MCF 10A (cell line): ENCODE measurements at regions not wholly inside any gene's neighbourhood (a gene's known extent, or its start where the extent isn't known, plus 50 kb on each side); places are given as distances from the start of the nearest gene placed in this dataset.

Experiments used
- BruUV-seq: library from RNA; stranded (reverse); fragments of 400-500 nt; replicated peaks from 2 replicates; lab custom pipeline; 2021; lab: Mats Ljungman, UMichigan
- CTCF ChIA-PET: fragments of 300-600 bp; sonication (Branson Sonifier 250); formaldehyde crosslinking; extraction: SDS; loops from one replicate; lab custom pipeline; 2021; ENCODE audit warnings: antibody characterized with exemption, inconsistent platforms; lab: Yijun Ruan, JAX
- POLR2A ChIA-PET: fragments of 300-600, 350-650 bp; sonication (Branson Sonifier 250); formaldehyde crosslinking; extraction: SDS; loops from one replicate; lab custom pipeline; 2020; ENCODE audit warnings: antibody characterized with exemption, inconsistent platforms; lab: Yijun Ruan, JAX
- DNase-seq: peaks from one replicate; pipeline ENCODE4 v3.0.0-alpha.2; 2018; ENCODE audit not compliant: unreplicated experiment
- H3K27ac Mint-ChIP-seq: one replicate; pipeline ENCODE4 v1.8.0; 2022; ENCODE audit warnings: mild to moderate bottlenecking, low read depth, mixed read lengths; ENCODE audit not compliant: unreplicated experiment
- H3K27me3 Mint-ChIP-seq: one replicate; pipeline ENCODE4 v1.8.0; 2022; ENCODE audit warnings: mixed read lengths; ENCODE audit not compliant: insufficient read depth, unreplicated experiment
- H3K36me3 Mint-ChIP-seq: one replicate; pipeline ENCODE4 v1.8.0; 2022; ENCODE audit warnings: mild to moderate bottlenecking, moderate library complexity, mixed read lengths; ENCODE audit not compliant: insufficient read depth, unreplicated experiment
- H3K4me1 Mint-ChIP-seq: one replicate; pipeline ENCODE4 v1.8.0; 2022; ENCODE audit warnings: mixed read lengths; ENCODE audit not compliant: insufficient read depth, unreplicated experiment
- H3K4me3 Mint-ChIP-seq: one replicate; pipeline ENCODE4 v1.8.0; 2022; ENCODE audit warnings: mild to moderate bottlenecking, moderate library complexity, mixed read lengths; ENCODE audit not compliant: unreplicated experiment
- H3K9me3 Mint-ChIP-seq: one replicate; pipeline ENCODE4 v1.8.0; 2022; ENCODE audit warnings: mixed read lengths; ENCODE audit not compliant: unreplicated experiment
- intact Hi-C: fragments of 100-400 bp; cut with micrococcal nuclease; formaldehyde crosslinking; loops from 2 replicates; pipeline ENCODE4 v1.14.1; 2022
- TF ChIP-seq, protein P1 (sequence below): fragments of 200-600 bp; IDR thresholded peaks from one replicate; pipeline ENCODE4 v1.8.0; 2022; ENCODE audit warnings: antibody characterized with exemption, mild to moderate bottlenecking; ENCODE audit not compliant: unreplicated experiment

DNA sequence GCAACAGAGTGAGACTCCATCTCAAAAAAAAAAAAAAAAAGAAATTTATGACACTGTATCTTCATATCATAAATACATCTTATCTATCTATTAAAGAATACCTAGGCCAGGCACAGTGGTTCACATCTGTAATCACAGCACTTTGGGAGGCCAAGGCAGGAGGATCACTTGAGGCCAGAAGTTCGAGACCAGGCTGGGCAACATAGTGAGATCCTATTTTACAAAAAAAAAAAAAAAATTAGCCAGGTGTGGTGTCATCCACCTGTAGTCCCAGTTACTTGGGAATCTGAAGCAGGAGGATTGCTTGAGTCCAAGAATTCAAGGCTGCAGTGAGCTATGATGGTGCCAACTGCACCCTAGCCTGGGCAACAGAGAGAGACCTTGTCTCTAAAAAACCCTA is 95.0 kb downstream of the HNRNPLL start:
- Mint-ChIP-seq H3K4me3 (no peak overlapping the region), H3K27me3 (no peaks in the 10 kb centered on the region), H3K27ac (no peak overlapping the region), H3K36me3 (no peaks in the 10 kb centered on the region), H3K4me1 (peaks cover 34% of the 10 kb centered on the region), H3K9me3 (no peaks in the 10 kb centered on the region)
- no peak for DNase-seq
- ChIA-PET CTCF (interaction anchor here (0.6 to 3.4 kb wide), 32 partner anchors 8 to 291 kb away, joined by 3 to 78 read pairs (median 5); no protein-coding TSS in a partner anchor), POLR2A (interaction anchor here (0.7 to 3.1 kb wide), 8 partner anchors 20 to 360 kb away, joined by 3 to 50 read pairs (median 4); partner anchors contain the start of gene ATL2)
- TF ChIP-seq, protein P1, sequence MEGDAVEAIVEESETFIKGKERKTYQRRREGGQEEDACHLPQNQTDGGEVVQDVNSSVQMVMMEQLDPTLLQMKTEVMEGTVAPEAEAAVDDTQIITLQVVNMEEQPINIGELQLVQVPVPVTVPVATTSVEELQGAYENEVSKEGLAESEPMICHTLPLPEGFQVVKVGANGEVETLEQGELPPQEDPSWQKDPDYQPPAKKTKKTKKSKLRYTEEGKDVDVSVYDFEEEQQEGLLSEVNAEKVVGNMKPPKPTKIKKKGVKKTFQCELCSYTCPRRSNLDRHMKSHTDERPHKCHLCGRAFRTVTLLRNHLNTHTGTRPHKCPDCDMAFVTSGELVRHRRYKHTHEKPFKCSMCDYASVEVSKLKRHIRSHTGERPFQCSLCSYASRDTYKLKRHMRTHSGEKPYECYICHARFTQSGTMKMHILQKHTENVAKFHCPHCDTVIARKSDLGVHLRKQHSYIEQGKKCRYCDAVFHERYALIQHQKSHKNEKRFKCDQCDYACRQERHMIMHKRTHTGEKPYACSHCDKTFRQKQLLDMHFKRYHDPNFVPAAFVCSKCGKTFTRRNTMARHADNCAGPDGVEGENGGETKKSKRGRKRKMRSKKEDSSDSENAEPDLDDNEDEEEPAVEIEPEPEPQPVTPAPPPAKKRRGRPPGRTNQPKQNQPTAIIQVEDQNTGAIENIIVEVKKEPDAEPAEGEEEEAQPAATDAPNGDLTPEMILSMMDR = no peak
- intact Hi-C loops = loop anchor here (1.0 to 2.0 kb wide), 4 partner anchors 45 to 523 kb away; partner anchors contain the start of gene ATL2
- BruUV-seq = no TSS peak

DNA sequence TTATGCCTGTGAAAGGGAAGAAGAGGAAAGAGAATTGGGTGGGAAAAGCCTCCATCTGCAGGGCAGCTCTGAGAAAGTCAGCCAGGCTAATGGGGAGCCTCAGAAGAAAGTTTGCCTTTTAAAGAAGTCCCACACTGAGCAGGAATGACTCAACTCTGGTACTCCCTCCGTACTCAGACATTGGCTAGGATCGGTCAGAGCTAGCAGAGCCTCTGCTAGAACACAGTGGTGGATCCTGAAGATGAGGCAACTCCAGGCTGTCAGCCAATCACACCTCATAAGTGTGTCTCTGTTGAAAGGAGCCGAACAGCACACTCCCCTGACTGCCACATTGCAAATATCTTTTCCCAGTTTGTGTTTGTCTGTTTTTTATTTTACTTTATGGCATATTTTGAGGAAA is 96.9 kb downstream of the HNRNPLL start:
- ChIA-PET CTCF (interaction anchor here (0.6 to 2.1 kb wide), 12 partner anchors 37 to 1341 kb away, joined by 3 to 16 read pairs (median 4); no protein-coding TSS in a partner anchor), POLR2A (interaction anchor here (0.6 to 2.3 kb wide), 9 partner anchors 17 to 181 kb away, joined by 3 to 25 read pairs (median 3); partner anchors contain the start of gene ATL2)
- Mint-ChIP-seq H3K36me3 (no peaks in the 10 kb centered on the region), H3K4me3 (no peak overlapping the region), H3K27me3 (no peaks in the 10 kb centered on the region), H3K9me3 (peaks cover 10% of the 10 kb centered on the region), H3K4me1 (peaks cover 34% of the 10 kb centered on the region), H3K27ac (no peak overlapping the region)
- no TSS peak for BruUV-seq
- intact Hi-C loops = no loop called here
- DNase-seq = peak; percentile 90
- TF ChIP-seq, protein P1 = no peak

DNA sequence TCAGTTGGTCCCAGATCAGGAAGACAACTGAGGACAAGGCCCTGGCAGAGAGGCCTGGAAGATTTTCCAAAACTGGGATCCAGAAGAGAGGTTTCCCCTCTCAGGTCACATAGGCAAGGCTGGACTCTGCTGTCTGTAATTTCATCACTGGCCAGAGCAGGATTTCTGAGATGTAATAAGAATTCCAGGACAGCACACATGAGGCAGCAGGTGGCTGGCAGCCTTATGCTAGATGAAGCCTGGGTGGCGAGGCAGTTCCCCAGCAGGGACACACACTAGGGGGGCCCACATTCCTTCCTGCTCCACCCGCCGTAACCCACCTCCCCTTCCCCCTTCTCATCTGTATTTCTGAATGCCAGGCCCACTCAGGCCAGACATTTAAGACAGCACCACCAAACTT is 98.6 kb downstream of the HNRNPLL start:
- Mint-ChIP-seq H3K4me1 (peaks cover 27% of the 10 kb centered on the region), H3K9me3 (peaks cover 10% of the 10 kb centered on the region), H3K27me3 (no peaks in the 10 kb centered on the region), H3K36me3 (no peaks in the 10 kb centered on the region), H3K4me3 (no peak overlapping the region), H3K27ac (no peak overlapping the region)
- DNase-seq = no peak
- ChIA-PET POLR2A (no interaction called here), CTCF (no interaction called here)
- no TSS peak for BruUV-seq
- intact Hi-C loops = no loop called here
- TF ChIP-seq, protein P1 = no peak

DNA sequence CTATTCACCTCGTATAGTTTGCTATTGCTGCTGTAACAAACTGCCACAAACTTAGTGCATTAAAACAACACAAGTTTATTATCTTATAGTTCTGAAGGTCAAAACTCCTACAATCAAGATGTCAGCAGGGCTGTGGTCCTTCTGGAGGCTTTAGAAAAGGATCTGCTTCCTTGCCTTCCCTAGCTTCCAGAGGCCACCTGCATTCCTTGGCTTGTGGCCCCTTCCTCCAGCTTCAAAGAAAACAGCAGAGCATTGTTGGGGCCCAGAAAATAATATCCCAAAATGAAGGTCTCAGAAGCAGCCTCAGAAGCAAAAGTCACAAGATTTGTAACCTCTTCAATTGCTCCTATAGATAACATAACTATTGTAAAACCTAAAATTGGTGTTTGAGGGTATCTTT is 100.6 kb downstream of the HNRNPLL start:
- CTCF ChIA-PET = no interaction called here

More for the DNA sequence above, 100.6 kb downstream of the HNRNPLL start:
- no peak overlapping the region for H3K4me3 Mint-ChIP-seq
- H3K27ac Mint-ChIP-seq = no peak overlapping the region
- H3K9me3 Mint-ChIP-seq = peaks cover 10% of the 10 kb centered on the region
- BruUV-seq = no TSS peak
- H3K36me3 Mint-ChIP-seq = no peaks in the 10 kb centered on the region
- POLR2A ChIA-PET = no interaction called here
- H3K27me3 Mint-ChIP-seq = no peaks in the 10 kb centered on the region
- intact Hi-C loops = no loop called here
- DNase-seq = no peak
- peaks cover 15% of the 10 kb centered on the region for H3K4me1 Mint-ChIP-seq
- TF ChIP-seq, protein P1 = no peak
